GM18867 (cell line): ENCODE measurements at regions not wholly inside any gene's neighbourhood (a gene's known extent, or its start where the extent isn't known, plus 50 kb on each side); places are given as distances from the start of the nearest gene placed in this dataset.
"Not testable (repeated sequence)": the region's sequence is repeated elsewhere in the genome, so short reads cannot be mapped to it uniquely, and the experiment has no call there.

Source experiments
- ATAC-seq: cut with Tn5 transposase; IDR thresholded peaks from one replicate; pipeline ENCODE4 v1.9.1; 2021; ENCODE audit warnings: mild to moderate bottlenecking, moderate library complexity; ENCODE audit not compliant: unreplicated experiment

- peak; percentile 96 for ATAC-seq
Observed at GRCh38 chr3:87503900-87504498, 227.6 kb upstream of the POU1F1 start.

- ATAC-seq = no peak
Observed at GRCh38 chr3:87501076-87501475, 224.7 kb upstream of the POU1F1 start.

GRCh38 chr3:87498358-87499080 is 222.1 kb upstream of the POU1F1 start:
- no peak for ATAC-seq

- no peak for ATAC-seq
Observed at GRCh38 chr3:87495938-87496337, 219.6 kb upstream of the POU1F1 start.

GRCh38 chr3:87494264-87494663 is 217.9 kb upstream of the POU1F1 start:
- ATAC-seq = no peak

- ATAC-seq = no peak
Observed at GRCh38 chr3:87491843-87492242, 215.5 kb upstream of the POU1F1 start.

- ATAC-seq = no peak
Observed at GRCh38 chr3:87489892-87490291, 213.5 kb upstream of the POU1F1 start.

- ATAC-seq = no peak
Observed at GRCh38 chr3:87488765-87489164, 212.4 kb upstream of the POU1F1 start.

GRCh38 chr3:87486635-87487034 is 210.3 kb upstream of the POU1F1 start:
- ATAC-seq = not testable (repeated sequence)

GRCh38 chr3:87486115-87486514 is 209.7 kb upstream of the POU1F1 start:
- ATAC-seq = peak; percentile 60

GRCh38 chr3:87478716-87479115 is 202.3 kb upstream of the POU1F1 start:
- no peak for ATAC-seq

GRCh38 chr3:87473944-87474343 is 197.6 kb upstream of the POU1F1 start:
- ATAC-seq = no peak

GRCh38 chr3:87468938-87469337 is 192.6 kb upstream of the POU1F1 start:
- ATAC-seq = no peak

GRCh38 chr3:87468235-87468634 is 191.9 kb upstream of the POU1F1 start:
- no peak for ATAC-seq

GRCh38 chr3:87462228-87462627 is 185.8 kb upstream of the POU1F1 start:
- no peak for ATAC-seq

GRCh38 chr3:87461443-87461842 is 185.1 kb upstream of the POU1F1 start:
- ATAC-seq = no peak

GRCh38 chr3:87461036-87461435 is 184.7 kb upstream of the POU1F1 start:
- no peak for ATAC-seq

GRCh38 chr3:87448558-87448957 is 172.2 kb upstream of the POU1F1 start:
- no peak for ATAC-seq

GRCh38 chr3:87446849-87447387 is 170.5 kb upstream of the POU1F1 start:
- ATAC-seq = no peak

- no peak for ATAC-seq
Observed at GRCh38 chr3:87442470-87442869, 166.1 kb upstream of the POU1F1 start.

- ATAC-seq = no peak
Observed at GRCh38 chr3:87437765-87438164, 161.4 kb upstream of the POU1F1 start.

GRCh38 chr3:87436781-87437543 is 160.6 kb upstream of the POU1F1 start:
- no peak for ATAC-seq
